GM23338 (cell line): ENCODE measurements at regions not wholly inside any gene's neighbourhood (a gene's known extent, or its start where the extent isn't known, plus 50 kb on each side); places are given as distances from the start of the nearest gene placed in this dataset.

Source experiments
- ATAC-seq: fragments of 200-7000 bp; cut with Tn5 transposase; 3 replicates; pipeline ENCODE4 v1.9.1; 2020
- DNase-seq: peaks from one replicate; pipeline ENCODE4 v3.0.0-alpha.2; 2015; ENCODE audit warnings: low spot score
- H2AFZ ChIP-seq: fragments of 200-600 bp; sonication (generic); 2 replicates; pipeline ENCODE4 v1.8.0; 2016; ENCODE audit warnings: antibody characterized with exemption, mild to moderate bottlenecking, moderate library complexity
- H3F3A ChIP-seq: fragments of 200-600 bp; sonication (generic); replicated peaks from 2 replicates; pipeline ENCODE4 v1.8.0; 2017; ENCODE audit warnings: antibody characterized with exemption, mixed run types, low read depth
- H3K27ac ChIP-seq: fragments of 200-600 bp; sonication (generic); 2 replicates; pipeline ENCODE4 v1.6.1; 2016; ENCODE audit warnings: low read depth
- H3K27me3 ChIP-seq: fragments of 200-600 bp; sonication (generic); 2 replicates; pipeline ENCODE4 v1.8.0; 2016; ENCODE audit warnings: mild to moderate bottlenecking, mixed run types, moderate library complexity; ENCODE audit not compliant: insufficient read depth
- H3K36me3 ChIP-seq: fragments of 200-600 bp; sonication (generic); 2 replicates; pipeline ENCODE4 v1.8.0; 2016; ENCODE audit warnings: mild to moderate bottlenecking; ENCODE audit not compliant: insufficient read depth
- H3K4me1 ChIP-seq: fragments of 200-600 bp; sonication (generic); 2 replicates; pipeline ENCODE4 v1.8.0; 2016; ENCODE audit warnings: mild to moderate bottlenecking, moderate library complexity; ENCODE audit not compliant: insufficient read depth
- H3K4me2 ChIP-seq: fragments of 200-600 bp; sonication (generic); 2 replicates; pipeline ENCODE4 v1.7.1; 2017; ENCODE audit warnings: mixed run types
- H3K4me3 ChIP-seq: fragments of 200-600 bp; sonication (generic); 2 replicates; pipeline ENCODE4 v1.6.1; 2016; ENCODE audit warnings: mixed run types
- H3K79me2 ChIP-seq: fragments of 200-600 bp; sonication (generic); replicated peaks from 2 replicates; pipeline ENCODE4 v1.8.0; 2017; ENCODE audit warnings: mild to moderate bottlenecking; ENCODE audit not compliant: insufficient read depth
- H3K9me2 ChIP-seq: fragments of 200-600 bp; sonication (generic); 2 replicates; pipeline ENCODE4 v1.8.0; 2017; ENCODE audit not compliant: insufficient read depth
- H4K20me1 ChIP-seq: fragments of 200-600 bp; sonication (generic); replicated peaks from 2 replicates; pipeline ENCODE4 v1.8.0; 2017; ENCODE audit warnings: mild to moderate bottlenecking; ENCODE audit not compliant: insufficient read depth
- H3K27ac Mint-ChIP-seq: 2 replicates; pipeline ENCODE4 v1.8.0; 2020; ENCODE audit warnings: inconsistent platforms, mild to moderate bottlenecking, moderate library complexity, mixed read lengths
- H3K27me3 Mint-ChIP-seq: 3 replicates; pipeline ENCODE4 v1.8.0; 2022; ENCODE audit warnings: low read depth, mild to moderate bottlenecking, moderate library complexity, mixed read lengths, inconsistent platforms; ENCODE audit not compliant: insufficient read depth, poor library complexity
- H3K36me3 Mint-ChIP-seq: 3 replicates; pipeline ENCODE4 v1.8.0; 2021; ENCODE audit warnings: low read depth, mild to moderate bottlenecking, inconsistent platforms, moderate library complexity, mixed read lengths
- H3K4me1 Mint-ChIP-seq: 3 replicates; pipeline ENCODE4 v1.8.0; 2020; ENCODE audit warnings: mild to moderate bottlenecking, inconsistent platforms, mixed read lengths
- H3K4me3 Mint-ChIP-seq: 3 replicates; pipeline ENCODE4 v1.8.0; 2021; ENCODE audit warnings: moderate library complexity, mild to moderate bottlenecking, inconsistent platforms, mixed read lengths
- H3K9me3 Mint-ChIP-seq: 3 replicates; pipeline ENCODE4 v1.8.0; 2020; ENCODE audit warnings: moderate library complexity, mild to moderate bottlenecking, inconsistent platforms, mixed read lengths
- CREB1 ChIP-seq: fragments of 250-450 bp; sonication (Bioruptor Pico); IDR thresholded peaks from 2 replicates; pipeline ENCODE4 v1.5.0; 2020; ENCODE audit warnings: low read depth, mild to moderate bottlenecking, moderate library complexity
- EZH2phosphoT487 ChIP-seq: fragments of 200-600 bp; sonication (generic); IDR thresholded peaks from one replicate; pipeline ENCODE4 v1.8.1; 2018; ENCODE audit warnings: antibody characterized with exemption; ENCODE audit not compliant: unreplicated experiment
- TF ChIP-seq, protein P1 (sequence below), 2 experiments: fragments of 200-600 bp in 1 of 2; sonication (generic) in 1 of 2; conservative IDR thresholded peaks; 2 replicates each; pipeline versions ENCODE4 v1.5.1 to v1.6.1; 2016 to 2017; ENCODE audit warnings: antibody characterized with exemption in 2 of 2, low read depth in 2 of 2, mild to moderate bottlenecking in 2 of 2, moderate library complexity in 1 of 2
- TF ChIP-seq, protein P2 (sequence below): fragments of 250-450 bp; sonication (Bioruptor Pico); IDR thresholded peaks from 2 replicates; pipeline ENCODE4 v1.5.0; 2020; ENCODE audit warnings: mild to moderate bottlenecking, moderate library complexity

DNA sequence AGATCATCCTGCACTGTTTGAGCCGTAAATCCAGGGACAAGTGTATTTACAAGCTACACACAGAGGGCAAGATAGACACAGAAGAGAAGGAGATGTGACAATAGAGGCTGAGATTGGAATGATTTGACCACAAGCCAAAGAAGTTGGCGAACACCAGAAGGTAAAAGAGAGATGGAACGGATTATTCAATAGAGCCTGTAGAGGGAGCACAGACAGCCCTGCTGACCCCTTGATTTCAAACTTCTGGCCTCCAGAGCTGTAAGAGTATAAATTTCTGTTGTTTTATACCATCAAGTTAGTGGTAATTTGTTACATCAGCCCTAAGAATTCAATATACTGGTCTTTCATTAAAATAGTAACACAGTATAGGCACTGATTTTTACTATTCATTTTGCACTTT, 447.8 kb downstream of the FAT4 start:
- Histone ChIP-seq H3K4me3 (no peak overlapping the region), H3K4me2 (no peak overlapping the region), H3K27ac (no peak overlapping the region), H3K27me3 (no peaks in the 10 kb centered on the region), H2AFZ (no peak overlapping the region), H3K79me2 (no peaks in the 10 kb centered on the region), H3K9me2 (no peaks in the 10 kb centered on the region), H3F3A (no peaks in the 10 kb centered on the region), H3K4me1 (no peaks in the 10 kb centered on the region), H4K20me1 (no peaks in the 10 kb centered on the region), H3K36me3 (no peaks in the 10 kb centered on the region)
- no peaks in the 10 kb centered on the region for H3K27me3 Mint-ChIP-seq
- no peaks in the 10 kb centered on the region for H3K4me1 Mint-ChIP-seq
- H3K4me3 Mint-ChIP-seq = no peak overlapping the region
- H3K9me3 Mint-ChIP-seq = no peaks in the 10 kb centered on the region; the same call in 2 of the 3 replicates
- H3K36me3 Mint-ChIP-seq = no peaks in the 10 kb centered on the region
- no peak overlapping the region for H3K27ac Mint-ChIP-seq
- TF ChIP-seq, protein P1, sequence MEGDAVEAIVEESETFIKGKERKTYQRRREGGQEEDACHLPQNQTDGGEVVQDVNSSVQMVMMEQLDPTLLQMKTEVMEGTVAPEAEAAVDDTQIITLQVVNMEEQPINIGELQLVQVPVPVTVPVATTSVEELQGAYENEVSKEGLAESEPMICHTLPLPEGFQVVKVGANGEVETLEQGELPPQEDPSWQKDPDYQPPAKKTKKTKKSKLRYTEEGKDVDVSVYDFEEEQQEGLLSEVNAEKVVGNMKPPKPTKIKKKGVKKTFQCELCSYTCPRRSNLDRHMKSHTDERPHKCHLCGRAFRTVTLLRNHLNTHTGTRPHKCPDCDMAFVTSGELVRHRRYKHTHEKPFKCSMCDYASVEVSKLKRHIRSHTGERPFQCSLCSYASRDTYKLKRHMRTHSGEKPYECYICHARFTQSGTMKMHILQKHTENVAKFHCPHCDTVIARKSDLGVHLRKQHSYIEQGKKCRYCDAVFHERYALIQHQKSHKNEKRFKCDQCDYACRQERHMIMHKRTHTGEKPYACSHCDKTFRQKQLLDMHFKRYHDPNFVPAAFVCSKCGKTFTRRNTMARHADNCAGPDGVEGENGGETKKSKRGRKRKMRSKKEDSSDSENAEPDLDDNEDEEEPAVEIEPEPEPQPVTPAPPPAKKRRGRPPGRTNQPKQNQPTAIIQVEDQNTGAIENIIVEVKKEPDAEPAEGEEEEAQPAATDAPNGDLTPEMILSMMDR (conservative IDR thresholded peaks at IDR 0.05; ENCODE audit: low read depth in 2 of 2) = peak; percentile 56 to 62
- TF ChIP-seq EZH2phosphoT487 = no peak
- DNase-seq (peak; percentile 53), ATAC-seq (peak; percentile 69)

DNA sequence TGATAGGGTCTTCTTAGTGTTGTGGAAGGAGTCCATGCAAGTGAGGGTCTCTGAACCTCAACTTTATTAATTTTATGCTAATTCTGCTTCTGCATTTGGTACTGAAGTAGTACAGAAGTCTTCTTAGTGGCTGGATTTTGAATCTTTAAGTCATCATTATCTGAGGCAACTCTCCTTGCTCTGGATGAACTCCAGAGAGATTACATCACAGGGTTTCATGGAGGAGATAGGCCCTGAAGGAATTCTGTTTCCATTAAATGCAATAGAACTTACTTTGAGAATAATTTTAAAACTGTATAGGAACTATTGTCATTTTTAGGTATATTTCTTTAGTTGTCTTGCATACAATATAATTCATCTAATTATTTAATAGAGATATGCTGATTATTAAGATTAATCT, 451.2 kb downstream of the FAT4 start:
- DNase-seq = no peak

More for the DNA sequence above, 451.2 kb downstream of the FAT4 start:
- Mint-ChIP-seq H3K9me3 (no peaks in the 10 kb centered on the region; the same call in 2 of the 3 replicates), H3K4me3 (no peak overlapping the region), H3K27ac (no peak overlapping the region), H3K36me3 (no peaks in the 10 kb centered on the region), H3K4me1 (no peaks in the 10 kb centered on the region), H3K27me3 (no peaks in the 10 kb centered on the region)
- H3F3A ChIP-seq = no peaks in the 10 kb centered on the region
- no peaks in the 10 kb centered on the region for H3K9me2 ChIP-seq
- H2AFZ ChIP-seq = no peak overlapping the region
- ATAC-seq = no peak
- no peaks in the 10 kb centered on the region for H3K36me3 ChIP-seq
- H3K27ac ChIP-seq = no peak overlapping the region
- H3K4me1 ChIP-seq = no peaks in the 10 kb centered on the region
- no peak for TF ChIP-seq CREB1 (CRISPR knock-in tag)
- TF ChIP-seq, protein P2, sequence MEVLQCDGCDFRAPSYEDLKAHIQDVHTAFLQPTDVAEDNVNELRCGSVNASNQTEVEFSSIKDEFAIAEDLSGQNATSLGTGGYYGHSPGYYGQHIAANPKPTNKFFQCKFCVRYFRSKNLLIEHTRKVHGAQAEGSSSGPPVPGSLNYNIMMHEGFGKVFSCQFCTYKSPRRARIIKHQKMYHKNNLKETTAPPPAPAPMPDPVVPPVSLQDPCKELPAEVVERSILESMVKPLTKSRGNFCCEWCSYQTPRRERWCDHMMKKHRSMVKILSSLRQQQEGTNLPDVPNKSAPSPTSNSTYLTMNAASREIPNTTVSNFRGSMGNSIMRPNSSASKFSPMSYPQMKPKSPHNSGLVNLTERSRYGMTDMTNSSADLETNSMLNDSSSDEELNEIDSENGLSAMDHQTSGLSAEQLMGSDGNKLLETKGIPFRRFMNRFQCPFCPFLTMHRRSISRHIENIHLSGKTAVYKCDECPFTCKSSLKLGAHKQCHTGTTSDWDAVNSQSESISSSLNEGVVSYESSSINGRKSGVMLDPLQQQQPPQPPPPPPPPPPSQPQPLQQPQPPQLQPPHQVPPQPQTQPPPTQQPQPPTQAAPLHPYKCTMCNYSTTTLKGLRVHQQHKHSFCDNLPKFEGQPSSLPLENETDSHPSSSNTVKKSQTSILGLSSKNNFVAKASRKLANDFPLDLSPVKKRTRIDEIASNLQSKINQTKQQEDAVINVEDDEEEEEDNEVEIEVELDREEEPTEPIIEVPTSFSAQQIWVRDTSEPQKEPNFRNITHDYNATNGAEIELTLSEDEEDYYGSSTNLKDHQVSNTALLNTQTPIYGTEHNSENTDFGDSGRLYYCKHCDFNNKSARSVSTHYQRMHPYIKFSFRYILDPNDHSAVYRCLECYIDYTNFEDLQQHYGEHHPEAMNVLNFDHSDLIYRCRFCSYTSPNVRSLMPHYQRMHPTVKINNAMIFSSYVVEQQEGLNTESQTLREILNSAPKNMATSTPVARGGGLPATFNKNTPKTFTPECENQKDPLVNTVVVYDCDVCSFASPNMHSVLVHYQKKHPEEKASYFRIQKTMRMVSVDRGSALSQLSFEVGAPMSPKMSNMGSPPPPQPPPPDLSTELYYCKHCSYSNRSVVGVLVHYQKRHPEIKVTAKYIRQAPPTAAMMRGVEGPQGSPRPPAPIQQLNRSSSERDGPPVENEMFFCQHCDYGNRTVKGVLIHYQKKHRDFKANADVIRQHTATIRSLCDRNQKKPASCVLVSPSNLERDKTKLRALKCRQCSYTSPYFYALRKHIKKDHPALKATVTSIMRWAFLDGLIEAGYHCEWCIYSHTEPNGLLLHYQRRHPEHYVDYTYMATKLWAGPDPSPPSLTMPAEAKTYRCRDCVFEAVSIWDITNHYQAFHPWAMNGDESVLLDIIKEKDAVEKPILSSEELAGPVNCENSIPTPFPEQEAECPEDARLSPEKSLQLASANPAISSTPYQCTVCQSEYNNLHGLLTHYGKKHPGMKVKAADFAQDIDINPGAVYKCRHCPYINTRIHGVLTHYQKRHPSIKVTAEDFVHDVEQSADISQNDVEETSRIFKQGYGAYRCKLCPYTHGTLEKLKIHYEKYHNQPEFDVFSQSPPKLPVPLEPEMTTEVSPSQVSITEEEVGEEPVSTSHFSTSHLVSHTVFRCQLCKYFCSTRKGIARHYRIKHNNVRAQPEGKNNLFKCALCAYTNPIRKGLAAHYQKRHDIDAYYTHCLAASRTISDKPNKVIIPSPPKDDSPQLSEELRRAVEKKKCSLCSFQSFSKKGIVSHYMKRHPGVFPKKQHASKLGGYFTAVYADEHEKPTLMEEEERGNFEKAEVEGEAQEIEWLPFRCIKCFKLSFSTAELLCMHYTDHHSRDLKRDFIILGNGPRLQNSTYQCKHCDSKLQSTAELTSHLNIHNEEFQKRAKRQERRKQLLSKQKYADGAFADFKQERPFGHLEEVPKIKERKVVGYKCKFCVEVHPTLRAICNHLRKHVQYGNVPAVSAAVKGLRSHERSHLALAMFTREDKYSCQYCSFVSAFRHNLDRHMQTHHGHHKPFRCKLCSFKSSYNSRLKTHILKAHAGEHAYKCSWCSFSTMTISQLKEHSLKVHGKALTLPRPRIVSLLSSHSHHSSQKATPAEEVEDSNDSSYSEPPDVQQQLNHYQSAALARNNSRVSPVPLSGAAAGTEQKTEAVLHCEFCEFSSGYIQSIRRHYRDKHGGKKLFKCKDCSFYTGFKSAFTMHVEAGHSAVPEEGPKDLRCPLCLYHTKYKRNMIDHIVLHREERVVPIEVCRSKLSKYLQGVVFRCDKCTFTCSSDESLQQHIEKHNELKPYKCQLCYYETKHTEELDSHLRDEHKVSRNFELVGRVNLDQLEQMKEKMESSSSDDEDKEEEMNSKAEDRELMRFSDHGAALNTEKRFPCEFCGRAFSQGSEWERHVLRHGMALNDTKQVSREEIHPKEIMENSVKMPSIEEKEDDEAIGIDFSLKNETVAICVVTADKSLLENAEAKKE (CRISPR knock-in tag) = no peak
- TF ChIP-seq, protein P1 (conservative IDR thresholded peaks at IDR 0.05; ENCODE audit: low read depth in 2 of 2) = no peak
- H3K27me3 ChIP-seq = no peaks in the 10 kb centered on the region
- H3K79me2 ChIP-seq = no peaks in the 10 kb centered on the region
- H3K4me2 ChIP-seq = no peak overlapping the region
- H4K20me1 ChIP-seq = no peaks in the 10 kb centered on the region
- no peak overlapping the region for H3K4me3 ChIP-seq
